ENCODE measurements at regions not wholly inside any gene's neighbourhood (a gene's known extent, or its start where the extent isn't known, plus 50 kb on each side); places are given as distances from the start of the nearest gene placed in this dataset.

GRCh38 chr5:8013948-8014710, 145.2 kb downstream of the MTRR start:
- no peaks in the 10 kb centered on the region for H3K4me1 ChIP-seq (ENCODE audit: control insufficient read depth in 1 of 2, insufficient read depth in 2 of 2, low read length in 2 of 2)
- POLR2A ChIA-PET, result no interaction called here
- no peak overlapping the region for H3K4me2 ChIP-seq (ENCODE audit: low read length)
- CTCF ChIA-PET, result no interaction called here
- no peaks in the 10 kb centered on the region for H3K27me3 ChIP-seq (ENCODE audit: insufficient read depth, low read length)
- BruUV-seq (replicated peaks), result no TSS peak
- intact Hi-C loops (cut with micrococcal nuclease), result no loop called here
- H3K36me3 ChIP-seq (ENCODE audit: control insufficient read depth in 1 of 2, insufficient read depth in 2 of 2, low read length in 2 of 2), result no peaks in the 10 kb centered on the region
- H3K4me3 ChIP-seq (replicated peaks in 1 of 2; ENCODE audit: low read depth in 1 of 2, low read length in 2 of 2), result no peak overlapping the region
- TF ChIP-seq REST (IDR thresholded peaks at IDR 0.05; ENCODE audit: low read depth) (no peak), POLR2AphosphoS5 (IDR thresholded peaks at IDR 0.05; ENCODE audit: low read depth, low read length) (no peak), ZBTB33 (IDR thresholded peaks at IDR 0.05; ENCODE audit: extremely low read depth, insufficient replicate concordance, low read length) (no peak), ZFX (IDR thresholded peaks at IDR 0.05) (no peak), EZH2 (IDR thresholded peaks at IDR 0.05) (no peak), CEBPB (IDR thresholded peaks at IDR 0.05; ENCODE audit: low read depth) (no peak), YY1 (IDR thresholded peaks at IDR 0.05; ENCODE audit: extremely low read depth, insufficient replicate concordance, low read depth, low read length) (no peak), MAX (IDR thresholded peaks at IDR 0.05) (no peak), SIN3A (IDR thresholded peaks at IDR 0.05; ENCODE audit: low read depth) (no peak), RAD21 (IDR thresholded peaks at IDR 0.05; ENCODE audit: low read depth) (no peak), ELF1 (IDR thresholded peaks at IDR 0.05; ENCODE audit: borderline replicate concordance, low read depth) (no peak), SRF (IDR thresholded peaks at IDR 0.05; ENCODE audit: low read depth) (no peak), CBX3 (IDR thresholded peaks at IDR 0.05; ENCODE audit: low read depth) (no peak), POLR2A (IDR thresholded peaks at IDR 0.05; ENCODE audit: borderline replicate concordance, extremely low read depth, insufficient read depth, insufficient read length) (no peak), ZNF274 (IDR thresholded peaks at IDR 0.05; ENCODE audit: low read depth, low read length) (no peak), CTCF (IDR thresholded peaks at IDR 0.05 in 2 of 3, conservative IDR thresholded peaks at IDR 0.05 in 1 of 3; ENCODE audit: borderline replicate concordance in 1 of 3, insufficient read depth in 1 of 3, low read depth in 2 of 3, low read length in 2 of 3) (no peak), TCF7L2 (IDR thresholded peaks at IDR 0.05; ENCODE audit: borderline replicate concordance, extremely low read depth, insufficient read depth, insufficient read length) (no peak)
- no peaks in the 10 kb centered on the region for H3K9me2 ChIP-seq (ENCODE audit: insufficient read depth)
- H2AFZ ChIP-seq (ENCODE audit: low read depth, low read length, poor library complexity, severe bottlenecking), result no peak overlapping the region
- H3K9ac ChIP-seq (ENCODE audit: low read length), result no peak overlapping the region
- RAD21 ChIA-PET (ENCODE audit: low non-redundant PET in 1 of 2, low total read pairs in 2 of 2, uncharacterized antibody in 2 of 2, unreplicated experiment in 2 of 2), result no interaction called here
- H3K27ac ChIP-seq (ENCODE audit: low read depth, low read length), result no peak overlapping the region
- no peak for DNase-seq (ENCODE audit: low read depth, low spot score)
- H4K20me1 ChIP-seq (ENCODE audit: insufficient read depth), result no peaks in the 10 kb centered on the region; the same call in 1 of the 2 replicates
- no peaks in the 10 kb centered on the region for H3K9me3 ChIP-seq (ENCODE audit: control insufficient read depth in 1 of 2, insufficient read depth in 1 of 2, low read depth in 1 of 2, low read length in 2 of 2)
- no peaks in the 10 kb centered on the region for H3K79me2 ChIP-seq (ENCODE audit: insufficient read depth, low read length)
- ATAC-seq, result no peak
